Ovary (tissue), 7 donors: ENCODE measurements at regions not wholly inside any gene's neighbourhood (a gene's known extent, or its start where the extent isn't known, plus 50 kb on each side); places are given as distances from the start of the nearest gene placed in this dataset.

ENCODE experiments used
- DNase-seq, 5 donors: peaks; one replicate each; pipeline ENCODE4 v3.0.0-alpha.2; 2019 to 2020
- H3K27ac ChIP-seq, 2 donors: fragments of 200-600 bp; one replicate each; pipeline versions ENCODE4 v1.5.1 to v1.8.0; 2019 to 2022
- H3K27me3 ChIP-seq: fragments of 200-600 bp; one replicate; pipeline ENCODE4 v1.8.0; 2022
- H3K36me3 ChIP-seq: fragments of 200-600 bp; sonication (generic); one replicate; pipeline ENCODE4 v1.5.1; 2019
- H3K4me1 ChIP-seq: one replicate; pipeline ENCODE4 v1.8.1; 2013; ENCODE audit warnings: mild to moderate bottlenecking, moderate library complexity; ENCODE audit not compliant: insufficient read depth
- H3K4me3 ChIP-seq: fragments of 200-600 bp; sonication (generic); one replicate; pipeline ENCODE4 v1.5.1; 2017
- H3K9me3 ChIP-seq, 2 donors: fragments of 200-600 bp in 1 of 2; sonication (generic) in 1 of 2; one replicate each; pipeline versions ENCODE4 v1.5.1 to v1.8.1; 2013 to 2019; ENCODE audit warnings: mild to moderate bottlenecking in 1 of 2, moderate library complexity in 1 of 2
- CTCF ChIP-seq, 3 donors: fragments of 450-650 bp in 2 of 3; fragments of 200-600 bp in 1 of 3; IDR thresholded peaks; one replicate each; pipeline versions ENCODE4 v1.5.1 to v1.8.0; 2016 to 2022; ENCODE audit warnings: antibody characterized with exemption in 3 of 3, mild to moderate bottlenecking in 1 of 3
- EP300 ChIP-seq: sonication (generic); formaldehyde crosslinking; IDR thresholded peaks from one replicate; pipeline ENCODE4 v1.6.1; 2017; ENCODE audit warnings: antibody characterized with exemption
- POLR2A ChIP-seq: fragments of 450-650 bp; IDR thresholded peaks from one replicate; pipeline ENCODE4 v1.6.1; 2017; ENCODE audit warnings: antibody characterized with exemption, mild to moderate bottlenecking, moderate library complexity
- WGBS, 3 donors: extraction: QIAGEN DNeasy Blood & Tissue Kit in 1 of 3; methylation state at CpG; one replicate each; pipeline versions ENCODE4 v1.1.5 to v1.1.7; 2013 to 2017; 5-methylcytosine and 5-hydroxymethylcytosine counted together
- intact Hi-C, 4 donors: fragments of 100-400 bp; cut with DNase I; formaldehyde crosslinking; loops; one replicate each; pipeline versions ENCODE4 v1.11.0 to v1.15.1; 2022 to 2023
- donor health status: DM: no; HTN: no; CAD: no; lungs with moderate emphysema.
- donor health status: DM: no; HTN: no; CAD: no.
- donor health status: Bipolar disorder and iron deficiency.
- donor health status: DM: no; HTN: no; CAD: no.
- donor health status: DM: yes; HTN: yes; CAD: no.

- no peak for DNase-seq
- H3K9me3 ChIP-seq = no peaks in the 10 kb centered on the region
- TF ChIP-seq CTCF (IDR thresholded peaks at IDR 0.05) (no peak), POLR2A (no peak), EP300 (no peak)
- intact Hi-C loops = no loop called here
- H3K4me1 ChIP-seq = peaks cover 16% of the 10 kb centered on the region
- no peaks in the 10 kb centered on the region for H3K36me3 ChIP-seq
- no peak overlapping the region for H3K4me3 ChIP-seq
- WGBS, 3 donors = 0 to 2% (median 2%) methylated on average over 1 of the region's 1 CpG
- H3K27me3 ChIP-seq = no peaks in the 10 kb centered on the region
- H3K27ac ChIP-seq = peak overlapping the region in 1 of 2 donors; percentile 34
These were observed 72.7 kb upstream of the TCF21 start for GRCh38 chr6:133816171-133816570.

- intact Hi-C loops = no loop called here
- no peaks in the 10 kb centered on the region for H3K27me3 ChIP-seq
- H3K36me3 ChIP-seq = no peaks in the 10 kb centered on the region
- H3K9me3 ChIP-seq = no peaks in the 10 kb centered on the region
- H3K4me1 ChIP-seq = peaks cover 16% of the 10 kb centered on the region
- no peak overlapping the region for H3K27ac ChIP-seq
- WGBS, 3 donors = 88 to 92% (median 90%) methylated on average over 9 of the region's 9 CpGs
- TF ChIP-seq CTCF (IDR thresholded peaks at IDR 0.05) (peak in 1 of 3 donors; percentile 18), POLR2A (no peak), EP300 (no peak)
- peak in 4 of 5 donors; percentile 34 to 47 (median 44) for DNase-seq
- no peak overlapping the region for H3K4me3 ChIP-seq
These were observed 71.4 kb upstream of the TCF21 start for GRCh38 chr6:133817460-133818047.

- H3K4me3 ChIP-seq = no peak overlapping the region
- no peak for DNase-seq
- no peak overlapping the region for H3K27ac ChIP-seq
- intact Hi-C loops = no loop called here
- TF ChIP-seq POLR2A (no peak), CTCF (IDR thresholded peaks at IDR 0.05) (no peak), EP300 (no peak)
- H3K9me3 ChIP-seq = no peaks in the 10 kb centered on the region
- H3K27me3 ChIP-seq = no peaks in the 10 kb centered on the region
- H3K36me3 ChIP-seq = no peaks in the 10 kb centered on the region
- H3K4me1 ChIP-seq = peaks cover 16% of the 10 kb centered on the region
- WGBS, 3 donors = 86 to 89% (median 87%) methylated on average over 6 of the region's 6 CpGs
These were observed 70.6 kb upstream of the TCF21 start for GRCh38 chr6:133818320-133818719.

GRCh38 chr6:133820208-133820607, 68.7 kb upstream of the TCF21 start:
- no peak overlapping the region for H3K27ac ChIP-seq
- intact Hi-C loops = no loop called here
- 52 to 71% (median 61%) methylated on average over 3 of the region's 3 CpGs for WGBS, 3 donors
- H3K9me3 ChIP-seq = no peaks in the 10 kb centered on the region
- H3K4me1 ChIP-seq = peaks cover 11% of the 10 kb centered on the region
- no peaks in the 10 kb centered on the region for H3K36me3 ChIP-seq
- TF ChIP-seq POLR2A = no peak
- no peak for TF ChIP-seq EP300
- no peak for TF ChIP-seq CTCF (IDR thresholded peaks at IDR 0.05)
- DNase-seq = no peak
- H3K27me3 ChIP-seq = no peaks in the 10 kb centered on the region
- H3K4me3 ChIP-seq = no peak overlapping the region
